ENCODE measurements at regions not wholly inside any gene's neighbourhood (a gene's known extent, or its start where the extent isn't known, plus 50 kb on each side); places are given as distances from the start of the nearest gene placed in this dataset.

GRCh38 chr9:25570802-25571201 is 107.4 kb downstream of the TUSC1 start:
- WGBS (ENCODE audit: low lambda C conversion rate): 3% methylated on average over 6 of the region's 6 CpGs
- Histone ChIP-seq H2AFZ (ENCODE audit: low read length) (no peak overlapping the region), H3K4me2 (ENCODE audit: low read depth, low read length) (no peak overlapping the region), H3K4me3 (replicated peaks in 1 of 3; ENCODE audit: insufficient read depth in 1 of 3, low read depth in 2 of 3, low read length in 3 of 3) (no peak overlapping the region), H3K9me3 (ENCODE audit: low read length) (peaks cover 9% of the 10 kb centered on the region; the same call in 1 of the 2 replicates), H3K36me3 (replicated peaks in 1 of 2; ENCODE audit: control insufficient read depth in 1 of 2, insufficient read depth in 2 of 2, low read length in 2 of 2) (no peaks in the 10 kb centered on the region), H3K27ac (ENCODE audit: extremely low read length, insufficient read depth, low read length) (no peak overlapping the region), H3K9ac (ENCODE audit: insufficient read depth, low read depth, low read length) (no peak overlapping the region), H3K79me2 (ENCODE audit: insufficient read depth, low read length) (no peaks in the 10 kb centered on the region), H3K27me3 (ENCODE audit: control insufficient read depth in 1 of 2, insufficient read depth in 2 of 2, low read length in 2 of 2) (no peaks in the 10 kb centered on the region), H3K4me1 (ENCODE audit: insufficient read depth, low read length) (no peaks in the 10 kb centered on the region), H4K20me1 (ENCODE audit: insufficient read depth, low read length) (no peaks in the 10 kb centered on the region)
- BruUV-seq (replicated peaks): no TSS peak
- FAIRE-seq: no peak
- POLR2A ChIA-PET: no interaction called here
- CTCF ChIA-PET (ENCODE audit: low intra/inter-chr PET ratio, low total read pairs): no interaction called here
- ATAC-seq: no peak
- no peak for TF ChIP-seq MEIS2 (CRISPR knock-in tag; IDR thresholded peaks at IDR 0.05)
- TF ChIP-seq ZNF33B (CRISPR knock-in tag; IDR thresholded peaks at IDR 0.05): no peak
- TF ChIP-seq, protein P1, sequence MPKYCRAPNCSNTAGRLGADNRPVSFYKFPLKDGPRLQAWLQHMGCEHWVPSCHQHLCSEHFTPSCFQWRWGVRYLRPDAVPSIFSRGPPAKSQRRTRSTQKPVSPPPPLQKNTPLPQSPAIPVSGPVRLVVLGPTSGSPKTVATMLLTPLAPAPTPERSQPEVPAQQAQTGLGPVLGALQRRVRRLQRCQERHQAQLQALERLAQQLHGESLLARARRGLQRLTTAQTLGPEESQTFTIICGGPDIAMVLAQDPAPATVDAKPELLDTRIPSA (CRISPR knock-in tag; IDR thresholded peaks at IDR 0.05; ENCODE audit: borderline replicate concordance): no peak
- TF ChIP-seq THAP7 (CRISPR knock-in tag; IDR thresholded peaks at IDR 0.05): no peak
- no peak for TF ChIP-seq ZNF7 (CRISPR knock-in tag; IDR thresholded peaks at IDR 0.05)
- TF ChIP-seq LCORL (IDR thresholded peaks at IDR 0.05): no peak
- no peak for TF ChIP-seq LCORL (CRISPR knock-in tag; IDR thresholded peaks at IDR 0.05)
- no peak for TF ChIP-seq TEAD3 (CRISPR knock-in tag; optimal IDR thresholded peaks at IDR 0.05; ENCODE audit: borderline replicate concordance)
- no peak for TF ChIP-seq ELF1 (CRISPR knock-in tag; IDR thresholded peaks at IDR 0.05)
- no peak for TF ChIP-seq ZNF724P (CRISPR knock-in tag; IDR thresholded peaks at IDR 0.05; ENCODE audit: borderline replicate concordance)
- no peak for TF ChIP-seq MTA3 (CRISPR knock-in tag; IDR thresholded peaks at IDR 0.05)
- TF ChIP-seq HMGA1 (CRISPR knock-in tag; conservative IDR thresholded peaks at IDR 0.05): no peak
- intact Hi-C loops (cut with micrococcal nuclease; ENCODE audit: unreplicated experiment): no loop called here
- in situ Hi-C loops (cut with HindIII; ENCODE audit: extremely low pct_ligation_motif_present, low pct_unique_long_range_greater_than_20kb): no loop called here
- no peak for DNase-seq (ENCODE audit: low spot score)

All from HepG2 (cell line).